Fibroblast of pulmonary artery (primary cell): ENCODE measurements at regions not wholly inside any gene's neighbourhood (a gene's known extent, or its start where the extent isn't known, plus 50 kb on each side); places are given as distances from the start of the nearest gene placed in this dataset.

Source experiments
- DNase-seq: peaks from one replicate; pipeline ENCODE4 v3.0.0-alpha.2; 2010; ENCODE audit warnings: low read depth
- H3K4me3 ChIP-seq: replicated peaks from 2 replicates; pipeline ENCODE4 v1.5.1; 2011; ENCODE audit warnings: low read depth, mild to moderate bottlenecking, control low read depth, low read length, moderate library complexity
- TF ChIP-seq, protein P1 (sequence below): IDR thresholded peaks from 2 replicates; pipeline ENCODE4 v1.5.1; 2011; ENCODE audit warnings: mild to moderate bottlenecking, control low read depth, low read length, inconsistent platforms; ENCODE audit errors: missing control alignments

DNA sequence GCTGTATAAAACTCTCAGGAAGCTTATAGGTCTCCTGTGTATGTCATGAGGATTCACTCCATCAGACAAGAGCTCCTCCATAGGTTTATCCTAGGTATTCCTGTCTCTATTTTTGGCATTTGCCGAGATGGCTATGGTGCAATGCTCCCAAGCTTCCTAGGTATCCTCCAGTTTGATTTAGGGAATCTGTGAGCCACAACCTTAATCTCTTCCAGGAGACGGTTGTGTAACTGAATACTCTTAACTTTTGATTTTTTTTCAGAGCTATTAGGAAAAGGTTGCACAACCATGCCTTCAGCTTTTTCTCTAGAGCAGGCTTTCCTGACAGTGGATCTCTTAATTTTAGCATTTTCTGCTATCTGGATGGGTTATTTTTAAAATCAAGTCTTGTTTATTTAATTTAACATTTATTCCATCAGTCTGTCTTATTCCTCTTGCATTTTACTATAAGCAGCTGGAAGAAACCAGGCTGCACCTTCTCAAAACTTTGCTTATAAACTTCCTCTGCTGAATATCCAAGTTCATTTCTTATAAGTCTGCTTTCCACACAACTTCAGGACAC is 69.4 kb upstream of the BACE2 start:
- TF ChIP-seq, protein P1, sequence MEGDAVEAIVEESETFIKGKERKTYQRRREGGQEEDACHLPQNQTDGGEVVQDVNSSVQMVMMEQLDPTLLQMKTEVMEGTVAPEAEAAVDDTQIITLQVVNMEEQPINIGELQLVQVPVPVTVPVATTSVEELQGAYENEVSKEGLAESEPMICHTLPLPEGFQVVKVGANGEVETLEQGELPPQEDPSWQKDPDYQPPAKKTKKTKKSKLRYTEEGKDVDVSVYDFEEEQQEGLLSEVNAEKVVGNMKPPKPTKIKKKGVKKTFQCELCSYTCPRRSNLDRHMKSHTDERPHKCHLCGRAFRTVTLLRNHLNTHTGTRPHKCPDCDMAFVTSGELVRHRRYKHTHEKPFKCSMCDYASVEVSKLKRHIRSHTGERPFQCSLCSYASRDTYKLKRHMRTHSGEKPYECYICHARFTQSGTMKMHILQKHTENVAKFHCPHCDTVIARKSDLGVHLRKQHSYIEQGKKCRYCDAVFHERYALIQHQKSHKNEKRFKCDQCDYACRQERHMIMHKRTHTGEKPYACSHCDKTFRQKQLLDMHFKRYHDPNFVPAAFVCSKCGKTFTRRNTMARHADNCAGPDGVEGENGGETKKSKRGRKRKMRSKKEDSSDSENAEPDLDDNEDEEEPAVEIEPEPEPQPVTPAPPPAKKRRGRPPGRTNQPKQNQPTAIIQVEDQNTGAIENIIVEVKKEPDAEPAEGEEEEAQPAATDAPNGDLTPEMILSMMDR = no peak
- H3K4me3 ChIP-seq = no peak overlapping the region
- no peak for DNase-seq

DNA sequence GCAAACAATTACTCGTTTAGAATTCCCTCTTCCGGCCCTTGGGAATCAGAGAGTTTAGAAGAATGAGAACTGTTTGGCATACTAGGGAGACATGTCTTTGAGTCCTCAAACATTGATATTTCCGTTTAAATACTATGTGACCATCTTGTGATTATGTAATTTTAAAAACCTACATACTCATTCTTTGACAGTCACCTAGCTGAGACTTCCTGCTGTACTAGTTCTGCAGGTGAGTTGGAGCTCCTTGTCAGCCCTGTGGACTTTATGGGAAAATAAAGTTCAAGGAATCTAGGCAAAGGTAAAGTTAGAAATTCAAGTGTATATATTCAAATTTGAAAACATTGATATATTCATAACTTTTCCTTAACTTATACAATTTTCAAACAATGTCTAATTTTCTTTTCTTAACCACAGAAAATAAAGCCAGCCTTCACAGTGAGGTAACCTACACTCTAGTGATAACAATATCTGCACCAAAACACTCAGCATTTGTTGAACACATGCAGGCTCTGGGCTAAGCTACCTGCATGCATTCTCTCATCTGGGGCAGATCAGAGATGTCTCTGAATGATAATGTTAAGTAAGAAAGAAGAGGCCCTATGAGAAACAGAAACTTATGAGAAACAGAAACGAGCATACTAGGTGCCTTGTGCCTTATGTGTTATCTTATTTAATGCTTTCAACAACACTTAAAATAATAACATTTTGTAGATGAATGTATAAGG is 67.0 kb upstream of the BACE2 start:
- no peak for DNase-seq
- TF ChIP-seq, protein P1 = no peak
- H3K4me3 ChIP-seq = no peak overlapping the region

DNA sequence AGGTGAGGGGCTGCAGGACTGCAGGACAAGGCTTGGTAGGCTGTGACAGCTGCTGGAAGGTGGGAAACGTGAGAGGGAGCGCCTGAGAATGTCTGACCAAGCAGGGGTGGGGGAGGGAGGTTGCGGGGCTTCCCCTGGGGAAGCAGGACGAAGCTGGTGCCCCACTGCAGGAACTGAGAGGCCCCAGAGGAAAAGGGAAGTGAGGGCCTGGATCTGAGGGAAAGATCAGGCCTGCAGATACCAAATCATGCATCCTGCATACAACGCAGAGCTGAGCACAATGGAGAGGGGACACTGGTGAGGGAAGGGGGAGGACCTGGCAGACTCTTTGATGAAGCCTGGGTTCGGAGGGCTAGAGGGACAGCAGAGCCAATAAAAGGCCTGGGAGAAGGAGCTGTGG is 65.7 kb upstream of the BACE2 start:
- H3K4me3 ChIP-seq = no peak overlapping the region
- DNase-seq = no peak
- TF ChIP-seq, protein P1 = no peak

DNA sequence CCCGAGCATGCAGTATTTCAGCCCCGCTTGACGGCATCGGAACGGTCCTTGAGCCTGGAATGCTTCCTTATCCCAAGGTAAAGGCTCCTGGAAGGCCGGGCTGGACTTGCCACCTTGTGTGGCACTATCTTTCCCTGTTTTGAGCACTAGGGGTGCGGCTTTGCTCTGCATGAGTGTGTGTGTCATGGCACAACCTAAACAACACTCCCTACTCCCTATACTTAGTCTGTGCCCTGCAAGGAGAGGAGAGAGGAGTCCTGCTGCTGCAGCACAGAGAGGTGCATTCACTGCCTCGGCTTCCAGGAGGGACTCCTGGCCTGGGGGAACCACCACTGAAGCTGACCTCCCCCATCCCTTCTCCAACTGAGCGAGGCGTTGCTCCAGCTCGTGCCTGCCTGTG is 60.4 kb upstream of the BACE2 start:
- no peak for DNase-seq
- no peak overlapping the region for H3K4me3 ChIP-seq
- TF ChIP-seq, protein P1 = no peak

DNA sequence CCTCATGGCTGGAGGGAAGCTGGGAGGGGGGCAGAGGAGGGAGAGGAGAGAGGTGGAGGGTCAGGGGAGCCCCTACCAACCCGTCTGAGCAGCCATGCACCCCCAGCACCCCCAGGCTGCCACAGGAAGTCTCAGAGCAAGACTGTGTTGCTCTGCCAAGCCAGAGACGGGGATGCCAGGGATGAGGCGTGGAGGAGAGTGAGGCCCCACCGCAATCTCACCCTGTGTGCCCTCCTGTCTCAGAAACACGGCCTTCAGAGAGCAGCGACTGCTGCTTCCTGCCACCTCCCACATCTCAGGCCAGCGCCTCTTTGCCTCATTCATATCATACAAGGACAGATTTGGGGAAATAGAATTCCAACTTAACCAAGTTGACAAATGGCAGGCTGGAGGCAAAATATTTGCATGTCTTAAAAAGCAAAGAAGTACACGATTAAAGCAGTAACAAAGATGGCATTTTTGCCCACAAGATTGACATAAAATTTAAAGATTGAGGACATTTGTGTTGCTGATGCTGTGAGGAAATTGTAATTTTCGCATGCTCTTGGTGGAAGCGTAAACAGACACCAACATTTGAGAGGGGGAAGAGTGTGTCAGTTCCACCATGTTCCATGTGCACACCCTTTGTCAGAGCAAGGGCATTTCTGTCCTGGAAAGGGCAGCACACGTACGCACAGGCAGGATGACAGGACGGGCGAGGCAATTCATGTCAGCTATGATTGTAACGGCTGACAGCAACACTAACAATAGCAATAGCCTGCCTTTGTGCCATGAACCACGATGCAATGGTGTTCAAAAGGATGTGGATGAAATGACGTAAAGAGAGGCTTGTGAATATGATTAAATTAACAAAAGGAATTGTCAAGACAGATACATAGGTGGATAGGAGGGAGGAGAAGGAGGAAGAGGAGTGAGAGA is 59.0 kb upstream of the BACE2 start:
- DNase-seq = no peak
- H3K4me3 ChIP-seq = no peak overlapping the region
- TF ChIP-seq, protein P1 = no peak

DNA sequence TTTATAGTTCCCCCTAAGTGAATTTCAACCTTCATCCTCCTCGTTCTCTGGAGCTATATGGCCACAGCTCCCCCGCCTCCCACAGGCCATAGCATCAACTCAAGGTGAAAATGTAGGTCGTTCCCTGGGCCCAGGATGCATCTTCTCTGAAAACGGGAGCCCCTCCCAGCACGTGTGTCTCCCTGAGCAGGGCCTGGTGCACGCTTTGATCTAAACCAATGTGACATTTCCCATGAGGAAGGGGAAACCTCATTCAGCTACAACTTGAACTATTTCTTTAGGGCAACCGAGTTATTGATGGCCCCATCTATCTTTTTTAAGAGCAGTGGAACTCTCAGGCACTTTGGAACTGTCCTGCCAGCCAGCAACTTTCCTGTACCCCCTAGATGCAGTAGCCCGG is 57.8 kb upstream of the BACE2 start:
- no peak overlapping the region for H3K4me3 ChIP-seq
- DNase-seq = no peak
- TF ChIP-seq, protein P1 = no peak
